ENCODE measurements at regions not wholly inside any gene's neighbourhood (a gene's known extent, or its start where the extent isn't known, plus 50 kb on each side); places are given as distances from the start of the nearest gene placed in this dataset.

GRCh38 chr3:168342946-168343850, 247.5 kb upstream of the GOLIM4 start:
- no peak for DNase-seq

GRCh38 chr3:168341956-168342936, 246.5 kb upstream of the GOLIM4 start:
- no peak for DNase-seq

- no peak for DNase-seq
These were observed 245.6 kb upstream of the GOLIM4 start for GRCh38 chr3:168341192-168341815.

- no peak for DNase-seq
These were observed 242.4 kb upstream of the GOLIM4 start for GRCh38 chr3:168338161-168338560.

- no peak for DNase-seq
These were observed 240.6 kb upstream of the GOLIM4 start for GRCh38 chr3:168336276-168336675.

GRCh38 chr3:168333410-168333935, 237.7 kb upstream of the GOLIM4 start:
- DNase-seq = no peak

GRCh38 chr3:168331756-168332155, 236.0 kb upstream of the GOLIM4 start:
- DNase-seq = no peak

GRCh38 chr3:168330983-168331382, 235.3 kb upstream of the GOLIM4 start:
- DNase-seq = no peak

GRCh38 chr3:168327856-168328255, 232.1 kb upstream of the GOLIM4 start:
- DNase-seq = no peak

GRCh38 chr3:168325684-168326083, 230.0 kb upstream of the GOLIM4 start:
- DNase-seq = no peak

- no peak for DNase-seq
These were observed 227.2 kb upstream of the GOLIM4 start for GRCh38 chr3:168322941-168323340.

GRCh38 chr3:168314166-168314565, 218.4 kb upstream of the GOLIM4 start:
- DNase-seq = no peak

- DNase-seq = no peak
These were observed 217.3 kb upstream of the GOLIM4 start for GRCh38 chr3:168312984-168313383.

GRCh38 chr3:168307893-168308292, 212.2 kb upstream of the GOLIM4 start:
- no peak for DNase-seq

- no peak for DNase-seq
These were observed 199.3 kb upstream of the GOLIM4 start for GRCh38 chr3:168295027-168295426.

GRCh38 chr3:168292296-168292695, 196.6 kb upstream of the GOLIM4 start:
- DNase-seq = no peak

- DNase-seq = no peak
These were observed 193.8 kb upstream of the GOLIM4 start for GRCh38 chr3:168289471-168290008.

GRCh38 chr3:168288511-168289401, 193.0 kb upstream of the GOLIM4 start:
- DNase-seq = no peak

GRCh38 chr3:168285506-168285905, 189.8 kb upstream of the GOLIM4 start:
- DNase-seq = no peak

- DNase-seq = no peak
These were observed 189.0 kb upstream of the GOLIM4 start for GRCh38 chr3:168284728-168285127.

GRCh38 chr3:168275662-168276061, 179.9 kb upstream of the GOLIM4 start:
- no peak for DNase-seq

- DNase-seq = no peak
These were observed 178.2 kb upstream of the GOLIM4 start for GRCh38 chr3:168273917-168274316.
